Activated naive CD8-positive, alpha-beta T cell treated with anti-CD3 and anti-CD28 coated beads, Interleukin-2, amount 10 ng/mL, durations not matched to agents 7 days and 5 days (primary cell): ENCODE measurements at regions not wholly inside any gene's neighbourhood (a gene's known extent, or its start where the extent isn't known, plus 50 kb on each side); places are given as distances from the start of the nearest gene placed in this dataset.

Experiments
- ATAC-seq: fragments of 150-1000 bp; cut with Tn5 transposase; one replicate; pipeline ENCODE4 v1.10.0; 2021; ENCODE audit warnings: low read depth, moderate library complexity
- POLR2A ChIA-PET: fragments of 350-600 bp; sonication (Branson Sonifier 250); formaldehyde crosslinking; loops from one replicate; lab custom pipeline; 2021; ENCODE audit warnings: antibody characterized with exemption; lab: Charles Lee
- DNase-seq: peaks from one replicate; pipeline ENCODE4 v3.0.0; 2021
- H3K27ac Mint-ChIP-seq: one replicate; pipeline ENCODE4 v1.8.0; 2022; ENCODE audit warnings: mild to moderate bottlenecking, mixed read lengths
- H3K27me3 Mint-ChIP-seq: one replicate; pipeline ENCODE4 v1.8.0; 2022; ENCODE audit warnings: mild to moderate bottlenecking, moderate library complexity, mixed read lengths
- H3K36me3 Mint-ChIP-seq: one replicate; pipeline ENCODE4 v1.8.0; 2021; ENCODE audit warnings: mild to moderate bottlenecking, mixed read lengths
- H3K4me1 Mint-ChIP-seq: one replicate; pipeline ENCODE4 v1.8.0; 2021; ENCODE audit warnings: mixed read lengths
- H3K4me3 Mint-ChIP-seq: one replicate; pipeline ENCODE4 v1.8.0; 2022; ENCODE audit warnings: mild to moderate bottlenecking, moderate library complexity, mixed read lengths
- H3K9me3 Mint-ChIP-seq: one replicate; pipeline ENCODE4 v1.8.0; 2021; ENCODE audit warnings: mixed read lengths

DNA sequence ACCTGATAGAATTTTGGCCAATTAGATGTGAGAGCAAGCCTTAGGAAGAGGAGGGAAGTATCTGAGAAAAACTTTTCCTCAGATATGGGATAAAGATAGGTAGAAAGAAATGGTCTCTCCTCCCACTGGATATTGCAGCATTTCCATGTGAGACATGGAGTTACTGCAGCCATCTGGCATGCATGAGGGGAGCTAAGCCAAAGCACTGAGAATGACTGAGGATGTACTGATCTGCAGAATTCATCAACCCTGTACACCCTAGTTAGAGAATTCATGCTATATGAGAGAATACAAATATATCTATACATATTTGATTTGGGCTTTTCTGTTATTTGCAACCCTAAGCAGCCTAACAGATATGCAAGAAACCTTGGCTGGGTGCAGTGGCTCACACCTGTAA is 52.5 kb upstream of the RPL34 start:
- Mint-ChIP-seq H3K4me1 (peaks cover 31% of the 10 kb centered on the region), H3K36me3 (peaks cover 7% of the 10 kb centered on the region), H3K27me3 (no peaks in the 10 kb centered on the region), H3K9me3 (peaks cover 3% of the 10 kb centered on the region), H3K4me3 (no peak overlapping the region), H3K27ac (no peak overlapping the region)
- no peak for DNase-seq
- POLR2A ChIA-PET: no interaction called here
- ATAC-seq: no peak

DNA sequence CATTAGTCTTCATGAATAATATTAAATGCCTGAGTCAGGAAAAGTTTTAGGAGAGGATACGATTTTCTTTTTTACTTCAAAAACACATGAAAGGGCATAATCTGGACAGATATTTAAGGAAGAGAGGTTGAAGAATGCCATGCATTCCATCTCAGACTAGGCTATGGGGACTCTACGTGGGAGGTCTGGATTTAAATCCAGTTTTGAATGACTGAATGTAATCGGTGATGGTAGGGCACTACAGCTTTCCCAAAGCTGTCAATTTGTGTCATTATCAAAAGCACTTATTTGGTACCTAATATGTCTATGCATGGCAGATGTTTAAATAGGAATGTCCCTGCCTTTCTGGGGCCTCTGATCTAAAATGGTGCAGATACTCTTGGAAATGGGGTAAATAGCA is 59.3 kb upstream of the RPL34 start:
- DNase-seq (no peak), ATAC-seq (no peak)
- Mint-ChIP-seq H3K4me1 (peaks cover 6% of the 10 kb centered on the region), H3K4me3 (no peak overlapping the region), H3K9me3 (peaks cover 4% of the 10 kb centered on the region), H3K27me3 (no peaks in the 10 kb centered on the region), H3K36me3 (peaks cover 17% of the 10 kb centered on the region), H3K27ac (peak overlapping the region; percentile 35)
- POLR2A ChIA-PET: no interaction called here

DNA sequence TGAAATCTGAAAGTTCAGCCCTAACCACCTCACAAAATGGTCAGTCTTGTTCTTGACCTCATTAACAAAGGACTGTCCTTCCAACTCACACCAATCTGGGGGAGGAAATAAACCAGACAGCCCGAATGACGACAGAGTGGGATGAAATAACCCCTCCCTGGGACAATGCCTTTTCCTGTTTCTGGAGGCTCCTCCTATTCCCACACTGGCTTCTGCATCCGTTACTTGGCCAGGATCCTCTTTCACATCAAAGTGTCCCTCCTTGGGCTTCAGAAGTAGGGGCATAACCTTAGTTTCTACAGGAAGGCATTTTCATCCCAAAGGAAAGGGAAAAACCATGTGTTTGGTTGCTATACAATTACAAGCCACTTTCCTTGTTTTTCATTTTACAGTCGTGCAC is 59.8 kb upstream of the RPL34 start:
- peaks cover 17% of the 10 kb centered on the region for H3K36me3 Mint-ChIP-seq
- POLR2A ChIA-PET: no interaction called here
- no peaks in the 10 kb centered on the region for H3K27me3 Mint-ChIP-seq
- H3K4me1 Mint-ChIP-seq: peaks cover 6% of the 10 kb centered on the region
- ATAC-seq (no peak), DNase-seq (no peak)
- H3K9me3 Mint-ChIP-seq: peaks cover 4% of the 10 kb centered on the region
- no peak overlapping the region for H3K4me3 Mint-ChIP-seq
- H3K27ac Mint-ChIP-seq: no peak overlapping the region

DNA sequence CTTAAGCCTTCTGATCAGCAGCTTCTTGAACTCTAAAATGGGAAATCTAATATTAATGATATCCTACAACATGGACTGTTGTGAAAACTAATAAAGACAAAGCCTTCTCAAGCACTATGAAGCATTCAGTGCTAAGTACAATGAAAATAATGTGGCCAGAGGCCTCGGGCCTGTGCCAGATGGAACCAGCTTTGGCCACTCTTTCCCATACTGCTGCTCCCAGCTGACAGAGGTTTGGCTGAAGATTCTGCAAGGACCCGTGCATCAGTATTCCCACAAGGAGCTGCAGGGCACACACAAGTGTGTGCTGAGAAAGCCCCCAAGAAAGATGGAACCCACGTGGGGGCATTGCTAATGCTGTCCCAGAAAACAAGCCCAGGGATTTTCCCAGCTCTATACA is 60.5 kb upstream of the RPL34 start:
- Mint-ChIP-seq H3K27ac (no peak overlapping the region), H3K4me3 (no peak overlapping the region), H3K27me3 (no peaks in the 10 kb centered on the region), H3K9me3 (peaks cover 3% of the 10 kb centered on the region), H3K4me1 (peaks cover 5% of the 10 kb centered on the region), H3K36me3 (peaks cover 20% of the 10 kb centered on the region)
- POLR2A ChIA-PET: no interaction called here
- DNase-seq: no peak
- no peak for ATAC-seq

DNA sequence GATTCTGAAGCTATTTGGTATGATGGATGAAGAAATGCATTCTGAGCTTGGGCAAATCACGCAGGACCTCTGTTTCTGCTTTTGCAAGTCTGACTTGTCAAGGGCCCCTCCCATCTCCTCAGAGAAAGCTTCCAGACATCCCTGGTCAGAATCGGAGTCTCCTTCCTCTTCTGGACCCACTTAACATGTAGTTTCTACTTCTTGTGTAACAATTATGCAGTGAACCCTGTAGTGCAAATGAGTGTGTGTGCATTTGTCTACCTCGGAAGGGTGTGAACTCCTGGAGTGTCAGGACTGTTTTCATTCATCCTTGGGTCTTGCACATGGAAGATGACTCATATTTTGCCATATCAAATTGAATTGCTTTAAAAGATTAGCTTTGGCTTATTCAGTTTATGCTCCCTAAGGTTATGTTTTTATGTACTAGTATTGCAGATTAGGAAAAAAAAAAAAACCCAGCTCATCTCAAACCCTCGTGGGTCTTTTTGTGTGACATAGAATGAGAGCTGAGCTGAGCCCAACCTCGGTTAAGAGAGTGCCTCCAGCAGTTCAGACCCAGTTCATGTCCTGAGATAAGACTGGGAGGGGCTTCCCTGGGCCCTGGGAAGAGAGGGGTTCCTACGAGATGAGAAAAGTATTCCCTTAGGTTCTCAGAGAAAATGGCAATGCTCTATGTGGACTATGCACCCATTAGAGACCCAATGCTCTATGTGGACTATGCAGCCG is 61.1 kb upstream of the RPL34 start:
- peaks cover 18% of the 10 kb centered on the region for H3K36me3 Mint-ChIP-seq
- no peaks in the 10 kb centered on the region for H3K27me3 Mint-ChIP-seq
- H3K9me3 Mint-ChIP-seq: peaks cover 3% of the 10 kb centered on the region
- peaks cover 4% of the 10 kb centered on the region for H3K4me1 Mint-ChIP-seq
- POLR2A ChIA-PET: interaction anchor here (0.9 kb wide), 1 partner anchor 74 kb away, joined by 3 read pairs; no protein-coding TSS in a partner anchor
- DNase-seq (no peak), ATAC-seq (no peak)
- H3K27ac Mint-ChIP-seq: no peak overlapping the region
- no peak overlapping the region for H3K4me3 Mint-ChIP-seq

DNA sequence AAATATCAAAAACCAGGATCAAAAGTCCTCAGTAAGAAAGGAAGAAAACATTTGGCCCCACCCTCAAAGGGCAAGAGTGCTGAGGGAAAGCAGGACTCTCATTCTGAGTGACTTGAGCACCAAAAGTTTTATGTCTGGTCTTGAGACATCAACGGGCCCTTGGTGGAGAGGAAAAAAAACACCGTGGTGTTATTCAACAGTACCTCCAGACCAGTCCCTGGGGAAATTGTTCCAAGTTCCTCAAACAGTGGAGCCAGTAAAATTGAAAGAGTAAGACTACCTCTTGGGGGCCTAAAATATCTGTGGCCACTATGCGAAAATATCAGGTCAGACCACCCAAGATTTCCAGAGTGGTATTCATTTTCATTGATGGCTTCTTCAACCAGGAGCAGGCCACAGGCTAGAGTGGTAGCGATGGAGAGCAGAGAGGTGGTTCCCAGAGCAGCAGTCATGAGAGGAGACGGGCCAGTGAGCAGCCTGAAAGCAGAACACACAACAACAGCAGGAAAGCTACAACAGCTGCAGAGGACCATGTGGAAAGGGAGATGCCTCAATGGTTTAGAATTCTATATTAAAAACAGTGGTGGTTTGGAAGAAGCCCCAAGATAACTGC is 63.7 kb upstream of the RPL34 start:
- H3K4me1 Mint-ChIP-seq: peaks cover 4% of the 10 kb centered on the region
- DNase-seq (no peak), ATAC-seq (no peak)
- peaks cover 12% of the 10 kb centered on the region for H3K9me3 Mint-ChIP-seq
- no peaks in the 10 kb centered on the region for H3K27me3 Mint-ChIP-seq
- H3K27ac Mint-ChIP-seq: no peak overlapping the region
- H3K4me3 Mint-ChIP-seq: no peak overlapping the region
- H3K36me3 Mint-ChIP-seq: peaks cover 16% of the 10 kb centered on the region
- POLR2A ChIA-PET: no interaction called here

DNA sequence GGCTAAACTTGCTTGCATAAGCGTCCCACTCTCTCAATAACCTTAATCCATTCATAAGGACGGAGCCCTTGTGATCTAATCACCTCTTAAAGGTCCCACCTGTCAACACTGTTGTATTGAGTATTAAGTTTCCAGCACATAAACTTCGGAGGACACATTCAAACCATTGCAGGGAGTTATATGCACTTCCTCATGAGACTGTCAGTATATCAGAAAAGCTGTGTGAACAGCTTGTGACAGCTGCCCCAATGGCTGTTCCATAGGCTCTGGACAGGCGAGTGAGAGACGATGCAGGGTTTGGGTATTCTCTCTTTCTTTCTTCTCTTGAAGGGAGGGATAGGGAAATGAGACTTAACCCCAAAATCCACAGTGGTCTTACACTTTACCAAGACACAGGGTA is 64.2 kb upstream of the RPL34 start:
- Mint-ChIP-seq H3K36me3 (peaks cover 13% of the 10 kb centered on the region), H3K4me3 (no peak overlapping the region), H3K4me1 (peaks cover 2% of the 10 kb centered on the region), H3K27ac (no peak overlapping the region), H3K27me3 (no peaks in the 10 kb centered on the region), H3K9me3 (peaks cover 10% of the 10 kb centered on the region)
- POLR2A ChIA-PET: interaction anchor here (0.6 kb wide), 1 partner anchor 564 kb away, joined by 3 read pairs; no protein-coding TSS in a partner anchor
- DNase-seq: no peak
- ATAC-seq: no peak

DNA sequence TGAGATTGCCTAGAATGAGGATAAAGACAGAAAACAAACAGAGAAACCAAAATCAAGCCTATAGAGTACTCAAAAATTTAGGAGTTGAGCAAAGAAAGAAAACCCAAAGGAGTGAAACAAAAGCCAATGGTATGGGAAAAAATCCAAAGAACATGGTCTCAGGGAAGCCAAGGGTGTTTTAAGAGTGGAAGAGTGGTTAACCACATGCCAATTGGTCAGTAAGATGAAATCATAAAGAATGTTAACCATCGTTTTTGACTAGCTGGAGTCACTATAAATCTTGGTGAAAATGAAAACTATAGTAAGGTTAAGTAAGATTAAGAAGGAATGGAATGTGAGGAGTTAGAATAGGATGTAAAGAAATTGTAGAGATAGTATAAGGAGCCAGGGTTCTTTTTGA is 64.7 kb upstream of the RPL34 start:
- ATAC-seq: no peak
- DNase-seq: no peak
- Mint-ChIP-seq H3K36me3 (peaks cover 12% of the 10 kb centered on the region), H3K9me3 (peaks cover 11% of the 10 kb centered on the region), H3K4me3 (no peak overlapping the region), H3K4me1 (peaks cover 2% of the 10 kb centered on the region), H3K27ac (no peak overlapping the region), H3K27me3 (no peaks in the 10 kb centered on the region)
- POLR2A ChIA-PET: interaction anchor here (0.6 kb wide), 1 partner anchor 564 kb away, joined by 3 read pairs; no protein-coding TSS in a partner anchor

DNA sequence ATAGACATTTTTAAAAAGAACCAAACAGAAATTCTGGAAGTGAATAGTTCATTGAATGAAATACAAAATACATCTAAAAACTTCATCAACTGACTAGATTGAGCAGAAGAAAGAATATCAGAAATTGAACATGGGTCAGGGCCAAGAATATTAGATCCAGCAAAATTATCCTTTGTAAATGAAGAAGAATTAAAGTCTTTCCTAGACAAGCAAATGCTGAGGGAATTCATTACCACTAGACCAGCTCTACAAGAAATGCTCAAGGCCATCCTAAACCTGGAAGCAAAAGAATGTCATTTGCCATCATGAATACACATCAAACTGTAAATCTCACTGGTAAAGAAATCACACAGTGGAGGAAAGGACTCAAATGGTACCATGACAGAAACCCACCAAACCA is 72.7 kb upstream of the RPL34 start:
- no peak for DNase-seq
- no peak overlapping the region for H3K27ac Mint-ChIP-seq
- H3K27me3 Mint-ChIP-seq: no peaks in the 10 kb centered on the region
- no peak overlapping the region for H3K4me3 Mint-ChIP-seq
- ATAC-seq: no peak
- peaks cover 8% of the 10 kb centered on the region for H3K4me1 Mint-ChIP-seq
- peaks cover 52% of the 10 kb centered on the region for H3K36me3 Mint-ChIP-seq
- peaks cover 47% of the 10 kb centered on the region for H3K9me3 Mint-ChIP-seq
- POLR2A ChIA-PET: no interaction called here

DNA sequence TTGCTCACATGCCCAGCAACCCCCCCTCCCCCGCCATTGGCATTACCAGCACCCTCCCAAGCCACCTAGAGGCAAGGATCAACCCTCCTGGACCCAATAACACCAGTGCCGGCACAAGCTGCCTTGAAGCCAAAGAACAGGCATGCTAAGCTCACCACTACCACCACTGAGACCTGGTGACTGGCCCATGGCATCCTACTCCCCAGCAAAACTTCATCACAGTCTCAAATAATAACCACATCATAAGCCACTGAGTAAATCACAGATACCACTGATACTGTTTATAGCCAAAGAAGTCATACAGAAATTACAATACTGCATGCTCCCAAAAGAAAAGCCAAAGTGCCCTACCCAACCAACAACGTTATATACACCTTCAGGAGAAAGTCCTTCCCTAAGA is 73.6 kb upstream of the RPL34 start:
- Mint-ChIP-seq H3K9me3 (peaks cover 44% of the 10 kb centered on the region), H3K27ac (no peak overlapping the region), H3K4me1 (peaks cover 13% of the 10 kb centered on the region), H3K36me3 (peaks cover 54% of the 10 kb centered on the region), H3K27me3 (no peaks in the 10 kb centered on the region), H3K4me3 (no peak overlapping the region)
- no peak for ATAC-seq
- DNase-seq: no peak
- POLR2A ChIA-PET: no interaction called here

DNA sequence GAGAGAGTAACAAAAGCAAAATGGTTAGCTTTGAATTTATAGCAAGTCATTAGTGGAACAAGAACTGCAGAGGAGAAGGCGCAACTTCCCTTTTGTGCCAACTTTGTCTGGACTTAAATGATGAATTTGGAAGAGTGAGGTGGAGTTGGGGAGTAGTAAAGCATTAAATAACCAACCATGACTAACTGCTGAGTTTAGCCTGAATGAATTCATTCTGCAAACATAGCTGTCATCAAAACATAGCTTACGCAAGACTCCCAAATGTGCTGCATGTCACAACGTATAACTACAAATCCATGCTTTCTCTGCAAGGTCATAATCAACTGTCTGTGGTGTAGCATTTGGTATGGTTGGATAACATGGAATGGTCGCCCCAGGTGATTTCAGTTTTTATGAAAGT is 75.9 kb upstream of the RPL34 start:
- ATAC-seq (no peak), DNase-seq (no peak)
- Mint-ChIP-seq H3K4me1 (peaks cover 20% of the 10 kb centered on the region), H3K9me3 (peaks cover 35% of the 10 kb centered on the region), H3K27me3 (no peaks in the 10 kb centered on the region), H3K27ac (no peak overlapping the region), H3K36me3 (peaks cover 55% of the 10 kb centered on the region), H3K4me3 (no peak overlapping the region)
- POLR2A ChIA-PET: interaction anchor here (0.7 kb wide), 1 partner anchor 30 kb away, joined by 3 read pairs; no protein-coding TSS in a partner anchor

DNA sequence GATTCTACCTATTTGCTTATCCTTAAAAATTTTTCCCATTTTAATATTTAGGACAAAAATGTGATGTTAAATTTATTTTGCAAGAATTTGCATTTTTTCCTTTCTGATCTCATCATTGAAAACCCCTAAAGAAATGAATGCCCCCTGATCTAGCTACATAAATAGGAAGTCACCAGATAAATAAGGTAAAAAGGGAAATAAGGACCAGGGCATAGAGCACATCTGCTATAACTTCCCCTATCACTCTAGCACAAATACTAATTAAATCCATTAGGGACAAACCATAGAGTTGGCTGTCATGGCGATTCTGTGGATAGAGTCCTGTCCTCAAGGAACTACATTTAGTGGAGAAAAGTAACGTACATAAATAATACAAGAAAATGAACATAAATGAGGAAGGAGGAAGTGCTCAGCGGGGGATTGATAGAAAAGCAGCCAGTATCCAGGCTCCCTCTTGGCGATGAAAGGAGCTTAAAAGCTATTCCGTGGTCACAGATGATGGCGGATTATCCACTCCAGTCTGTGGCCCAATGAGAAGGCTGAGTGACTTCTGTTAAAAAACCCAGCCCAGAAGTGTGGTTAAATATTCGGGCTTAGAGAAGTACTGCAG is 76.9 kb upstream of the RPL34 start:
- Mint-ChIP-seq H3K9me3 (peaks cover 29% of the 10 kb centered on the region), H3K4me3 (no peak overlapping the region), H3K4me1 (peaks cover 20% of the 10 kb centered on the region), H3K27me3 (no peaks in the 10 kb centered on the region), H3K36me3 (peaks cover 49% of the 10 kb centered on the region), H3K27ac (no peak overlapping the region)
- DNase-seq (no peak), ATAC-seq (no peak)
- POLR2A ChIA-PET: interaction anchor here (0.7 kb wide), 1 partner anchor 31 kb away, joined by 3 read pairs; no protein-coding TSS in a partner anchor

DNA sequence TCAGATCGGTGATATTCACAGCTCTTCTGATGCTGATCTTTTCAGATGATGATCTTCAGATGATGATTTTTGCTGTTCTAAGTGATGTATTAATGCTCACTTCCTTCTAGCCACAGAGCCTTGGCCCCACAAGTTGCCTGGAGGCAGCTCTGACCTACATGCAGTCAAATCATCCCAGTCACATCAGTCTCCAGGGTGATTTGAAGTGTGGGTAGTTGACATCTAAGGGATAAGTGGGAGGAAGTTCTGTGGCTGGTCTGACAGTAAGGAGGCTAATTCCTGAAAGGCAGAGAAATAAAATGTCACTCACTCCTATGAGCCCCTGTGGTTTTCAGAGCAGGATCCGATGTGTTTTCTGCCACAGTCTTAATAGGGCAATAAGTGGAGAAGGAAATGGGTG is 79.8 kb upstream of the RPL34 start:
- peak; percentile 39 for ATAC-seq
- POLR2A ChIA-PET: interaction anchor here (0.8 to 1.0 kb wide), 2 partner anchors 9 to 80 kb away, joined by 3 read pairs; partner anchors contain the start of gene RPL34
- H3K4me3 Mint-ChIP-seq: no peak overlapping the region
- peaks cover 18% of the 10 kb centered on the region for H3K9me3 Mint-ChIP-seq
- peaks cover 40% of the 10 kb centered on the region for H3K36me3 Mint-ChIP-seq
- H3K4me1 Mint-ChIP-seq: peaks cover 22% of the 10 kb centered on the region
- H3K27me3 Mint-ChIP-seq: no peaks in the 10 kb centered on the region
- DNase-seq: no peak
- peak overlapping the region; percentile 63 for H3K27ac Mint-ChIP-seq
